HEK293 (cell line): ENCODE measurements at regions not wholly inside any gene's neighbourhood (a gene's known extent, or its start where the extent isn't known, plus 50 kb on each side); places are given as distances from the start of the nearest gene placed in this dataset.

Experiments
- TCF7L2 ChIP-seq: IDR thresholded peaks from 2 replicates; pipeline ENCODE4 v1.6.1; 2011; ENCODE audit warnings: low read depth, mild to moderate bottlenecking, inconsistent platforms, low read length, moderate library complexity, borderline replicate concordance
- ZNF274 ChIP-seq, 2 experiments: fragments of 200-500 bp in 1 of 2; fragments of 450-650 bp in 1 of 2; sonication (Bioruptor generic) in 1 of 2; formaldehyde crosslinking in 1 of 2; IDR thresholded peaks; 2 replicates each; pipeline versions ENCODE4 v1.5.1 to v1.6.1; 2014 to 2016; ENCODE audit warnings: borderline replicate concordance in 1 of 2, inconsistent platforms in 1 of 2, low read length in 1 of 2, missing biosample characterization in 1 of 2, missing genetic modification characterization in 1 of 2
- ZNF658 ChIP-seq: fragments of 450-650 bp; formaldehyde crosslinking; IDR thresholded peaks from 2 replicates; pipeline ENCODE4; 2016; ENCODE audit warnings: missing biosample characterization, missing genetic modification characterization
- ZNF660 ChIP-seq: fragments of 450-650 bp; IDR thresholded peaks from 2 replicates; pipeline ENCODE4 v1.5.1; 2018; ENCODE audit warnings: missing biosample characterization, mild to moderate bottlenecking, missing genetic modification characterization
- TF ChIP-seq, protein P1 (sequence below): fragments of 450-650 bp; formaldehyde crosslinking; IDR thresholded peaks from 2 replicates; pipeline ENCODE4 v1.5.1; 2016; ENCODE audit warnings: missing biosample characterization, missing genetic modification characterization
- TF ChIP-seq, protein P2 (sequence below): fragments of 450-650 bp; formaldehyde crosslinking; IDR thresholded peaks from 2 replicates; pipeline ENCODE4 v1.5.1; 2016; ENCODE audit warnings: missing biosample characterization, missing genetic modification characterization
- TF ChIP-seq, protein P3 (sequence below): fragments of 450-650 bp; formaldehyde crosslinking; IDR thresholded peaks from 2 replicates; pipeline ENCODE4 v1.5.1; 2016; ENCODE audit warnings: missing biosample characterization, missing genetic modification characterization
- TF ChIP-seq, protein P4 (sequence below): fragments of 450-650 bp; formaldehyde crosslinking; IDR thresholded peaks from 2 replicates; pipeline ENCODE4 v1.5.1; 2016; ENCODE audit warnings: missing biosample characterization, missing genetic modification characterization
- TF ChIP-seq, protein P5 (sequence below): fragments of 450-650 bp; formaldehyde crosslinking; IDR thresholded peaks from 2 replicates; pipeline ENCODE4 v1.5.1; 2016; ENCODE audit warnings: missing biosample characterization, missing genetic modification characterization

DNA sequence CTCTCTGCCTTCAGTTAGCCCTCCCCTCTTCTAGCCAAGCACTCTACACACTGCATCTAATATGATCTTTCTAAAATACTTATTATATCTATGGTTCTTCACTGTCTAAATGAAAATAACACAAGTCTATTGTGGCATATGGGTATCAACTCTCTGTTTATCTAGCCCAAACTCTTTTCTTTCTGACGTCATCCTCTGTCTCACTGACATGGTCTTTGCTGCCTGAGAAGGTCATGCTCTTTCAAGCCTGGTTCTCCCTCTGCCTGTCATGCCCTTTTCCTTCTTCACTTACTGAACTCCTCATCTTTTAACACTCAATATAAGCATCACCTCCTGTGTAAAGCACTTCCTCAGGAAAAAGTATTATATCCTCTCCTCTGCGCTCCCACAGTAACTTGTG lies 672.2 kb upstream of the CT83 start:
- TF ChIP-seq ZNF658 (tag by site-specific recombination): no peak
- TF ChIP-seq ZNF660 (tag by site-specific recombination): no peak
- TF ChIP-seq, protein P1, sequence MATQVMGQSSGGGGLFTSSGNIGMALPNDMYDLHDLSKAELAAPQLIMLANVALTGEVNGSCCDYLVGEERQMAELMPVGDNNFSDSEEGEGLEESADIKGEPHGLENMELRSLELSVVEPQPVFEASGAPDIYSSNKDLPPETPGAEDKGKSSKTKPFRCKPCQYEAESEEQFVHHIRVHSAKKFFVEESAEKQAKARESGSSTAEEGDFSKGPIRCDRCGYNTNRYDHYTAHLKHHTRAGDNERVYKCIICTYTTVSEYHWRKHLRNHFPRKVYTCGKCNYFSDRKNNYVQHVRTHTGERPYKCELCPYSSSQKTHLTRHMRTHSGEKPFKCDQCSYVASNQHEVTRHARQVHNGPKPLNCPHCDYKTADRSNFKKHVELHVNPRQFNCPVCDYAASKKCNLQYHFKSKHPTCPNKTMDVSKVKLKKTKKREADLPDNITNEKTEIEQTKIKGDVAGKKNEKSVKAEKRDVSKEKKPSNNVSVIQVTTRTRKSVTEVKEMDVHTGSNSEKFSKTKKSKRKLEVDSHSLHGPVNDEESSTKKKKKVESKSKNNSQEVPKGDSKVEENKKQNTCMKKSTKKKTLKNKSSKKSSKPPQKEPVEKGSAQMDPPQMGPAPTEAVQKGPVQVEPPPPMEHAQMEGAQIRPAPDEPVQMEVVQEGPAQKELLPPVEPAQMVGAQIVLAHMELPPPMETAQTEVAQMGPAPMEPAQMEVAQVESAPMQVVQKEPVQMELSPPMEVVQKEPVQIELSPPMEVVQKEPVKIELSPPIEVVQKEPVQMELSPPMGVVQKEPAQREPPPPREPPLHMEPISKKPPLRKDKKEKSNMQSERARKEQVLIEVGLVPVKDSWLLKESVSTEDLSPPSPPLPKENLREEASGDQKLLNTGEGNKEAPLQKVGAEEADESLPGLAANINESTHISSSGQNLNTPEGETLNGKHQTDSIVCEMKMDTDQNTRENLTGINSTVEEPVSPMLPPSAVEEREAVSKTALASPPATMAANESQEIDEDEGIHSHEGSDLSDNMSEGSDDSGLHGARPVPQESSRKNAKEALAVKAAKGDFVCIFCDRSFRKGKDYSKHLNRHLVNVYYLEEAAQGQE (tag by site-specific recombination): no peak
- TF ChIP-seq, protein P2, sequence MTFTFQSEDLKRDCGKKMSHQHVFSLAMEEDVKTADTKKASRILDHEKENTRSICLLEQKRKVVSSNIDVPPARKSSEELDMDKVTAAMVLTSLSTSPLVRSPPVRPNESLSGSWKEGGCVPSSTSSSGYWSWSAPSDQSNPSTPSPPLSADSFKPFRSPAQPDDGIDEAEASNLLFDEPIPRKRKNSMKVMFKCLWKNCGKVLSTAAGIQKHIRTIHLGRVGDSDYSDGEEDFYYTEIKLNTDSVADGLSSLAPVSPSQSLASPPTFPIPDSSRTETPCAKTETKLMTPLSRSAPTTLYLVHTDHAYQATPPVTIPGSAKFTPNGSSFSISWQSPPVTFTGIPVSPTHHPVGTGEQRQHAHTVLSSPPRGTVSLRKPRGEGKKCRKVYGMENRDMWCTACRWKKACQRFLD (tag by site-specific recombination): no peak
- TF ChIP-seq, protein P3, sequence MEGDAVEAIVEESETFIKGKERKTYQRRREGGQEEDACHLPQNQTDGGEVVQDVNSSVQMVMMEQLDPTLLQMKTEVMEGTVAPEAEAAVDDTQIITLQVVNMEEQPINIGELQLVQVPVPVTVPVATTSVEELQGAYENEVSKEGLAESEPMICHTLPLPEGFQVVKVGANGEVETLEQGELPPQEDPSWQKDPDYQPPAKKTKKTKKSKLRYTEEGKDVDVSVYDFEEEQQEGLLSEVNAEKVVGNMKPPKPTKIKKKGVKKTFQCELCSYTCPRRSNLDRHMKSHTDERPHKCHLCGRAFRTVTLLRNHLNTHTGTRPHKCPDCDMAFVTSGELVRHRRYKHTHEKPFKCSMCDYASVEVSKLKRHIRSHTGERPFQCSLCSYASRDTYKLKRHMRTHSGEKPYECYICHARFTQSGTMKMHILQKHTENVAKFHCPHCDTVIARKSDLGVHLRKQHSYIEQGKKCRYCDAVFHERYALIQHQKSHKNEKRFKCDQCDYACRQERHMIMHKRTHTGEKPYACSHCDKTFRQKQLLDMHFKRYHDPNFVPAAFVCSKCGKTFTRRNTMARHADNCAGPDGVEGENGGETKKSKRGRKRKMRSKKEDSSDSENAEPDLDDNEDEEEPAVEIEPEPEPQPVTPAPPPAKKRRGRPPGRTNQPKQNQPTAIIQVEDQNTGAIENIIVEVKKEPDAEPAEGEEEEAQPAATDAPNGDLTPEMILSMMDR: no peak
- TF ChIP-seq, protein P4, sequence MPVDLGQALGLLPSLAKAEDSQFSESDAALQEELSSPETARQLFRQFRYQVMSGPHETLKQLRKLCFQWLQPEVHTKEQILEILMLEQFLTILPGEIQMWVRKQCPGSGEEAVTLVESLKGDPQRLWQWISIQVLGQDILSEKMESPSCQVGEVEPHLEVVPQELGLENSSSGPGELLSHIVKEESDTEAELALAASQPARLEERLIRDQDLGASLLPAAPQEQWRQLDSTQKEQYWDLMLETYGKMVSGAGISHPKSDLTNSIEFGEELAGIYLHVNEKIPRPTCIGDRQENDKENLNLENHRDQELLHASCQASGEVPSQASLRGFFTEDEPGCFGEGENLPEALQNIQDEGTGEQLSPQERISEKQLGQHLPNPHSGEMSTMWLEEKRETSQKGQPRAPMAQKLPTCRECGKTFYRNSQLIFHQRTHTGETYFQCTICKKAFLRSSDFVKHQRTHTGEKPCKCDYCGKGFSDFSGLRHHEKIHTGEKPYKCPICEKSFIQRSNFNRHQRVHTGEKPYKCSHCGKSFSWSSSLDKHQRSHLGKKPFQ: no peak
- TF ChIP-seq TCF7L2: no peak
- TF ChIP-seq, protein P5, sequence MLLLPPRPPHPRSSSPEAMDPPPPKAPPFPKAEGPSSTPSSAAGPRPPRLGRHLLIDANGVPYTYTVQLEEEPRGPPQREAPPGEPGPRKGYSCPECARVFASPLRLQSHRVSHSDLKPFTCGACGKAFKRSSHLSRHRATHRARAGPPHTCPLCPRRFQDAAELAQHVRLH (tag by site-specific recombination): no peak
- TF ChIP-seq ZNF274 (IDR thresholded peaks at IDR 0.05; ENCODE audit: low read length): no peak
- no peak for TF ChIP-seq ZNF274 (tag by site-specific recombination; IDR thresholded peaks at IDR 0.05; ENCODE audit: borderline replicate concordance)
